NCI-H226 (cell line): ENCODE measurements at regions not wholly inside any gene's neighbourhood (a gene's known extent, or its start where the extent isn't known, plus 50 kb on each side); places are given as distances from the start of the nearest gene placed in this dataset.

Source experiments
- DNase-seq: peaks from one replicate; pipeline ENCODE4 v3.0.0-alpha.2; 2015

GRCh38 chr4:126705266-126705665 is 927.5 kb upstream of the INTU start:
- no peak for DNase-seq

- peak; percentile 33 for DNase-seq
Measured at GRCh38 chr4:126708716-126709115, 924.0 kb upstream of the INTU start.

- DNase-seq: no peak
Measured at GRCh38 chr4:126710935-126711334, 921.8 kb upstream of the INTU start.

- DNase-seq: no peak
Measured at GRCh38 chr4:126715067-126715466, 917.7 kb upstream of the INTU start.

- DNase-seq: no peak
Measured at GRCh38 chr4:126715681-126716080, 917.1 kb upstream of the INTU start.

GRCh38 chr4:126718136-126718535 is 914.6 kb upstream of the INTU start:
- DNase-seq: no peak

- no peak for DNase-seq
Measured at GRCh38 chr4:126719852-126720251, 912.9 kb upstream of the INTU start.

- no peak for DNase-seq
Measured at GRCh38 chr4:126725906-126726305, 906.9 kb upstream of the INTU start.

- DNase-seq: peak; percentile 72
Measured at GRCh38 chr4:126727461-126727860, 905.3 kb upstream of the INTU start.

- no peak for DNase-seq
Measured at GRCh38 chr4:126731062-126731461, 901.7 kb upstream of the INTU start.

- DNase-seq: peak; percentile 44
Measured at GRCh38 chr4:126733301-126733700, 899.5 kb upstream of the INTU start.

GRCh38 chr4:126734465-126734864 is 898.3 kb upstream of the INTU start:
- DNase-seq: no peak

- DNase-seq: no peak
Measured at GRCh38 chr4:126735294-126736132, 897.2 kb upstream of the INTU start.

GRCh38 chr4:126736133-126736518 is 896.6 kb upstream of the INTU start:
- no peak for DNase-seq

- no peak for DNase-seq
Measured at GRCh38 chr4:126737899-126738526, 894.7 kb upstream of the INTU start.

GRCh38 chr4:126738527-126738923 is 894.2 kb upstream of the INTU start:
- DNase-seq: no peak

GRCh38 chr4:126738926-126739325 is 893.8 kb upstream of the INTU start:
- no peak for DNase-seq

- no peak for DNase-seq
Measured at GRCh38 chr4:126740687-126741086, 892.1 kb upstream of the INTU start.

- DNase-seq: no peak
Measured at GRCh38 chr4:126742048-126742447, 890.7 kb upstream of the INTU start.

- no peak for DNase-seq
Measured at GRCh38 chr4:126742885-126743284, 889.9 kb upstream of the INTU start.

GRCh38 chr4:126748736-126749135 is 884.0 kb upstream of the INTU start:
- DNase-seq: peak; percentile 8

- DNase-seq: no peak
Measured at GRCh38 chr4:126750723-126751122, 882.0 kb upstream of the INTU start.

- no peak for DNase-seq
Measured at GRCh38 chr4:126752126-126752525, 880.6 kb upstream of the INTU start.

GRCh38 chr4:126752702-126753101 is 880.1 kb upstream of the INTU start:
- no peak for DNase-seq

- no peak for DNase-seq
Measured at GRCh38 chr4:126753592-126753991, 879.2 kb upstream of the INTU start.
